ENCODE measurements at regions not wholly inside any gene's neighbourhood (a gene's known extent, or its start where the extent isn't known, plus 50 kb on each side); places are given as distances from the start of the nearest gene placed in this dataset.

- Histone ChIP-seq H3K27me3 (no peaks in the 10 kb centered on the region), H3K9me3 (no peaks in the 10 kb centered on the region), H3K4me3 (no peak overlapping the region), H3K27ac (no peak overlapping the region), H3K36me3 (no peaks in the 10 kb centered on the region), H3K4me1 (no peaks in the 10 kb centered on the region)
- DNase-seq = no peak
- intact Hi-C loops (cut with DNase I) = no loop called here
- TF ChIP-seq POLR2A (IDR thresholded peaks at IDR 0.05) (no peak), CTCF (IDR thresholded peaks at IDR 0.05) (no peak)
- WGBS, 2 donors = 79 to 87% methylated on average over 6 of the region's 6 CpGs
Observed at GRCh38 chr7:69225259-69225943, 372.9 kb upstream of the AUTS2 start.

- no peak for DNase-seq
- H3K36me3 ChIP-seq = no peaks in the 10 kb centered on the region
- intact Hi-C loops (cut with DNase I) = no loop called here
- H3K27me3 ChIP-seq = no peaks in the 10 kb centered on the region
- WGBS, 2 donors = 47 to 53% methylated on average over 5 of the region's 5 CpGs
- no peak overlapping the region for H3K4me3 ChIP-seq
- H3K9me3 ChIP-seq = no peaks in the 10 kb centered on the region
- TF ChIP-seq CTCF (IDR thresholded peaks at IDR 0.05) (no peak), POLR2A (IDR thresholded peaks at IDR 0.05) (no peak)
- H3K27ac ChIP-seq = no peak overlapping the region
- no peaks in the 10 kb centered on the region for H3K4me1 ChIP-seq
Observed at GRCh38 chr7:69228212-69228811, 370.0 kb upstream of the AUTS2 start.

GRCh38 chr7:69232445-69233376, 365.6 kb upstream of the AUTS2 start:
- no peak for TF ChIP-seq POLR2A (IDR thresholded peaks at IDR 0.05)
- no peak for TF ChIP-seq CTCF (IDR thresholded peaks at IDR 0.05)
- H3K9me3 ChIP-seq = no peaks in the 10 kb centered on the region
- intact Hi-C loops (cut with DNase I) = no loop called here
- H3K36me3 ChIP-seq = no peaks in the 10 kb centered on the region
- no peak for DNase-seq
- WGBS, 2 donors = 48 to 49% methylated on average over 19 of the region's 21 CpGs
- no peak overlapping the region for H3K4me3 ChIP-seq
- no peaks in the 10 kb centered on the region for H3K4me1 ChIP-seq
- no peak overlapping the region for H3K27ac ChIP-seq
- H3K27me3 ChIP-seq = peaks cover 0 to 6% (median 0%) of the 10 kb centered on the region in 4 donors

- Histone ChIP-seq H3K9me3 (no peaks in the 10 kb centered on the region), H3K4me1 (no peaks in the 10 kb centered on the region), H3K36me3 (no peaks in the 10 kb centered on the region), H3K27ac (no peak overlapping the region), H3K4me3 (no peak overlapping the region), H3K27me3 (peaks cover 0 to 6% (median 0%) of the 10 kb centered on the region in 4 donors)
- WGBS, 2 donors = 61 to 74% methylated on average over 6 to 7 of the region's 8 CpGs
- no peak for DNase-seq
- intact Hi-C loops (cut with DNase I) = no loop called here
- TF ChIP-seq CTCF (IDR thresholded peaks at IDR 0.05) = no peak
- TF ChIP-seq POLR2A (IDR thresholded peaks at IDR 0.05) = no peak
Observed at GRCh38 chr7:69237541-69237940, 360.7 kb upstream of the AUTS2 start.

- no peak for DNase-seq
- 33 to 40% methylated on average over 1 of the region's 1 CpG for WGBS, 2 donors
- intact Hi-C loops (cut with DNase I) = no loop called here
Observed at GRCh38 chr7:69243016-69243415, 355.3 kb upstream of the AUTS2 start.

More at GRCh38 chr7:69243016-69243415, 355.3 kb upstream of the AUTS2 start:
- Histone ChIP-seq H3K27me3 (no peaks in the 10 kb centered on the region), H3K27ac (no peak overlapping the region), H3K36me3 (no peaks in the 10 kb centered on the region), H3K9me3 (no peaks in the 10 kb centered on the region), H3K4me1 (no peaks in the 10 kb centered on the region), H3K4me3 (no peak overlapping the region)
- no peak for TF ChIP-seq CTCF (IDR thresholded peaks at IDR 0.05)
- TF ChIP-seq POLR2A (IDR thresholded peaks at IDR 0.05) = no peak
